Heart left ventricle (tissue), 13 donors: ENCODE measurements at regions not wholly inside any gene's neighbourhood (a gene's known extent, or its start where the extent isn't known, plus 50 kb on each side); places are given as distances from the start of the nearest gene placed in this dataset.

Experiments used
- CTCF ChIP-seq, 12 donors: fragments of 200-600 bp; sonication (generic) in 4 of 12; IDR thresholded peaks; one replicate each; pipeline versions ENCODE4 v1.5.0 to v1.8.0; 2018 to 2022; ENCODE audit warnings: antibody characterized with exemption in 12 of 12, mild to moderate bottlenecking in 5 of 12
- POLR2A ChIP-seq, 2 donors: fragments of 450-650 bp; IDR thresholded peaks; one replicate each; pipeline ENCODE4 v1.6.1; 2017; ENCODE audit warnings: antibody characterized with exemption in 2 of 2, mild to moderate bottlenecking in 2 of 2, moderate library complexity in 2 of 2
- donor health status: ischemic (EF 13 %, LVEDD 7.1; RV severe dilation, severe dysfunction).
- donor health status: DM: no; HTN: yes; CAD: no.
- donor health status: DM: no; HTN: no; CAD: no.
- donor health status: ischemic (EF 25% LVEDD 6.9; RV normal size, moderate dysfunction).
- donor health status: ischemic (EF 25% LVEDD 5.7; RV mildly dilated, moderate dysfunction).
- donor health status: ischemic (EF 35%, LVEDD 5.7; RV mildly dilated, moderate dysfunction).
- donor health status: nonischemic (EF 11% LVEDD 7.7; RV severe dilation, severe dysfunction).
- donor health status: DM: yes; HTN: yes; CAD: no.
- donor health status: PGD.
- donor health status: ischemic (EF 29% LVEDD 5.4; RV normal size, mild dysfunction).
- donor health status: nonischemic (EF 23%, LVEDD 6.1; RV moderate dilation, normal function).

- TF ChIP-seq CTCF (IDR thresholded peaks at IDR 0.05) (no peak), POLR2A (IDR thresholded peaks at IDR 0.05) (no peak)
Observed at GRCh38 chr2:146081459-146081858, 1561.5 kb upstream of the ZEB2 start.
